Left lobe of liver (tissue), 2 donors: ENCODE measurements at regions not wholly inside any gene's neighbourhood (a gene's known extent, or its start where the extent isn't known, plus 50 kb on each side); places are given as distances from the start of the nearest gene placed in this dataset.

Source experiments
- ATAC-seq: fragments of 200-7000 bp; cut with Tn5 transposase; one replicate; pipeline ENCODE4 v1.9.1; 2020; ENCODE audit warnings: mild to moderate bottlenecking, moderate library complexity
- DNase-seq: peaks from one replicate; pipeline ENCODE4 v3.0.0-alpha.2; 2020; ENCODE audit warnings: low spot score
- donor health status: DM: no; HTN: no; CAD: no; lungs with moderate emphysema.
- donor health status: DM: no; HTN: yes; CAD: no.

GRCh38 chr12:64931321-64931720 is 106.9 kb downstream of the TBC1D30 start:
- ATAC-seq = no peak

GRCh38 chr12:64931981-64932380 is 107.5 kb downstream of the TBC1D30 start:
- ATAC-seq (no peak), DNase-seq (no peak)

More at GRCh38 chr12:64931321-64931720, 106.9 kb downstream of the TBC1D30 start:
- no peak for DNase-seq

- no peak for DNase-seq
- no peak for ATAC-seq
Observed at GRCh38 chr12:64933791-64934190, 109.3 kb downstream of the TBC1D30 start.

- DNase-seq (no peak), ATAC-seq (no peak)
Observed at GRCh38 chr12:64937452-64937851, 113.0 kb downstream of the TBC1D30 start.

GRCh38 chr12:64938179-64938578 is 113.7 kb downstream of the TBC1D30 start:
- DNase-seq (no peak), ATAC-seq (no peak)

- ATAC-seq (no peak), DNase-seq (no peak)
Observed at GRCh38 chr12:64943686-64944085, 119.2 kb downstream of the TBC1D30 start.

- ATAC-seq (no peak), DNase-seq (no peak)
Observed at GRCh38 chr12:64944966-64945365, 120.5 kb downstream of the TBC1D30 start.

- DNase-seq = peak; percentile 51
- peak; percentile 69 for ATAC-seq
Observed at GRCh38 chr12:64946132-64946829, 121.8 kb downstream of the TBC1D30 start.

GRCh38 chr12:64950711-64951298 is 126.4 kb downstream of the TBC1D30 start:
- ATAC-seq (no peak), DNase-seq (no peak)

GRCh38 chr12:64951944-64952343 is 127.5 kb downstream of the TBC1D30 start:
- ATAC-seq (no peak), DNase-seq (no peak)

- DNase-seq (no peak), ATAC-seq (no peak)
Observed at GRCh38 chr12:64955746-64956145, 131.3 kb downstream of the TBC1D30 start.

GRCh38 chr12:64965920-64966319 is 141.5 kb downstream of the TBC1D30 start:
- DNase-seq = no peak
- no peak for ATAC-seq

- ATAC-seq = no peak
Observed at GRCh38 chr12:64968989-64969819, 144.8 kb downstream of the TBC1D30 start.

GRCh38 chr12:64976131-64976530 is 145.0 kb downstream of the WIF1 start:
- DNase-seq (no peak), ATAC-seq (no peak)

More at GRCh38 chr12:64968989-64969819, 144.8 kb downstream of the TBC1D30 start:
- DNase-seq = no peak

- DNase-seq (no peak), ATAC-seq (no peak)
Observed at GRCh38 chr12:64983771-64984278, 137.3 kb downstream of the WIF1 start.

GRCh38 chr12:64991121-64991611 is 129.9 kb downstream of the WIF1 start:
- ATAC-seq (no peak), DNase-seq (no peak)

GRCh38 chr12:64992116-64992515 is 129.0 kb downstream of the WIF1 start:
- DNase-seq (no peak), ATAC-seq (no peak)

- no peak for DNase-seq
- ATAC-seq = no peak
Observed at GRCh38 chr12:64992641-64993040, 128.5 kb downstream of the WIF1 start.

- DNase-seq (no peak), ATAC-seq (no peak)
Observed at GRCh38 chr12:64993461-64993860, 127.6 kb downstream of the WIF1 start.

- ATAC-seq (no peak), DNase-seq (no peak)
Observed at GRCh38 chr12:64995816-64996215, 125.3 kb downstream of the WIF1 start.

- ATAC-seq (no peak), DNase-seq (no peak)
Observed at GRCh38 chr12:64997858-64998257, 123.2 kb downstream of the WIF1 start.
